Astrocyte (in vitro differentiated cells and primary cell): ENCODE measurements at regions not wholly inside any gene's neighbourhood (a gene's known extent, or its start where the extent isn't known, plus 50 kb on each side); places are given as distances from the start of the nearest gene placed in this dataset.

Experiments used
- CTCF ChIP-seq: IDR thresholded peaks from 2 replicates; pipeline ENCODE4 v1.5.1; 2011; ENCODE audit warnings: low read depth, mild to moderate bottlenecking, inconsistent platforms, low read length, moderate library complexity; ENCODE audit not compliant: insufficient read depth
- EZH2 ChIP-seq: IDR thresholded peaks from 2 replicates; pipeline ENCODE4 v1.6.1; 2012; ENCODE audit warnings: mild to moderate bottlenecking, low read length, inconsistent platforms; ENCODE audit not compliant: insufficient read depth

GRCh38 chr10:7075851-7076250 lies 335.0 kb downstream of the SFMBT2 start:
- no peak for TF ChIP-seq CTCF
- no peak for TF ChIP-seq EZH2
